Adrenal gland (tissue), 5 donors: ENCODE measurements at regions not wholly inside any gene's neighbourhood (a gene's known extent, or its start where the extent isn't known, plus 50 kb on each side); places are given as distances from the start of the nearest gene placed in this dataset.

Source experiments
- POLR2A ChIP-seq, 2 donors: fragments of 450-650 bp; IDR thresholded peaks; one replicate each; pipeline ENCODE4 v1.6.1; 2017; ENCODE audit warnings: antibody characterized with exemption in 2 of 2, mild to moderate bottlenecking in 2 of 2, moderate library complexity in 1 of 2
- TF ChIP-seq, protein P1 (sequence below), 6 experiments: fragments of 450-650 bp in 4 of 6; fragments of 200-600 bp in 2 of 6; sonication (generic) in 1 of 6; IDR thresholded peaks; 1 replicate in 5 of 6; 2 replicates in 1 of 6; pipeline versions ENCODE4 v1.5.1 to v1.8.0; 2016 to 2021; ENCODE audit warnings: antibody characterized with exemption in 6 of 6, mild to moderate bottlenecking in 2 of 6, moderate library complexity in 1 of 6
- donor health status: DM: no; HTN: no; CAD: no.

DNA sequence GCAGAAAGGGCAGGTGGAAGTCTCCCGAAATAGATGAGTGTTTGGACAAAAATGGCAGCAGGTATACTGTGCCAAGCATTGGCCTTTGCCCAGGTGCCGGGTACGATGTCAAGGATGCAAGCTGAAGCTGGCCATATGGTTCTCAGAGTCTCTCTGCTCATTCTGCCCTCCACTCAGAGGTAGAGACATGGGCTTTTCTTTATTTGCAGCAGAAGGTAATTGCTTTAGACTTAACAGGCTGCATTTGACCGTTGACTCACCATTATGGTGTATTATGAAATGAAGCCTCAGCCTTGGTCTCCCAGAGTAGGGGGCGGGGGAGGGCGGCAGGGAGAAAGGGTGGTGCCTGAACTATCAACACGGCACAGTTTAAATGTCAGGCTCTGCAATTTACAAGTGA lies 969.1 kb upstream of the EEF2KMT start:
- no peak for TF ChIP-seq POLR2A (IDR thresholded peaks at IDR 0.05)
- TF ChIP-seq, protein P1, sequence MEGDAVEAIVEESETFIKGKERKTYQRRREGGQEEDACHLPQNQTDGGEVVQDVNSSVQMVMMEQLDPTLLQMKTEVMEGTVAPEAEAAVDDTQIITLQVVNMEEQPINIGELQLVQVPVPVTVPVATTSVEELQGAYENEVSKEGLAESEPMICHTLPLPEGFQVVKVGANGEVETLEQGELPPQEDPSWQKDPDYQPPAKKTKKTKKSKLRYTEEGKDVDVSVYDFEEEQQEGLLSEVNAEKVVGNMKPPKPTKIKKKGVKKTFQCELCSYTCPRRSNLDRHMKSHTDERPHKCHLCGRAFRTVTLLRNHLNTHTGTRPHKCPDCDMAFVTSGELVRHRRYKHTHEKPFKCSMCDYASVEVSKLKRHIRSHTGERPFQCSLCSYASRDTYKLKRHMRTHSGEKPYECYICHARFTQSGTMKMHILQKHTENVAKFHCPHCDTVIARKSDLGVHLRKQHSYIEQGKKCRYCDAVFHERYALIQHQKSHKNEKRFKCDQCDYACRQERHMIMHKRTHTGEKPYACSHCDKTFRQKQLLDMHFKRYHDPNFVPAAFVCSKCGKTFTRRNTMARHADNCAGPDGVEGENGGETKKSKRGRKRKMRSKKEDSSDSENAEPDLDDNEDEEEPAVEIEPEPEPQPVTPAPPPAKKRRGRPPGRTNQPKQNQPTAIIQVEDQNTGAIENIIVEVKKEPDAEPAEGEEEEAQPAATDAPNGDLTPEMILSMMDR (IDR thresholded peaks at IDR 0.05), result no peak
